Urinary bladder (tissue), 3 donors: ENCODE measurements at regions not wholly inside any gene's neighbourhood (a gene's known extent, or its start where the extent isn't known, plus 50 kb on each side); places are given as distances from the start of the nearest gene placed in this dataset.

ENCODE experiments used
- DNase-seq: peaks from one replicate; pipeline ENCODE4 v3.0.0-alpha.2; 2015; ENCODE audit errors: extremely low spot score
- H3K27ac ChIP-seq: one replicate; pipeline ENCODE4 v1.5.1; 2013; ENCODE audit warnings: low read depth, mild to moderate bottlenecking, moderate library complexity
- H3K36me3 ChIP-seq: one replicate; pipeline ENCODE4 v1.6.1; 2013; ENCODE audit warnings: mild to moderate bottlenecking, moderate library complexity; ENCODE audit not compliant: insufficient read depth
- H3K4me1 ChIP-seq: one replicate; pipeline ENCODE4 v1.6.1; 2013; ENCODE audit warnings: mild to moderate bottlenecking, moderate library complexity; ENCODE audit not compliant: insufficient read depth
- H3K4me3 ChIP-seq: one replicate; pipeline ENCODE4 v1.5.1; 2013; ENCODE audit warnings: low read depth, low read length
- WGBS: extraction: QIAGEN DNeasy Blood & Tissue Kit; methylation state at CpG from one replicate; pipeline ENCODE4 v1.1.7; 2013; 5-methylcytosine and 5-hydroxymethylcytosine counted together
- donor health status: healthy with polysubstance abuse.
- donor health status: healthy.

GRCh38 chr3:118692416-118692815, 342.2 kb downstream of the IGSF11 start:
- H3K36me3 ChIP-seq = no peaks in the 10 kb centered on the region
- WGBS = 81% methylated on average over 1 of the region's 1 CpG
- no peaks in the 10 kb centered on the region for H3K4me1 ChIP-seq
- DNase-seq = no peak
- no peak overlapping the region for H3K27ac ChIP-seq
- H3K4me3 ChIP-seq = no peak overlapping the region

GRCh38 chr3:118705487-118706219, 329.0 kb downstream of the IGSF11 start:
- DNase-seq = no peak
- Histone ChIP-seq H3K4me3 (no peak overlapping the region), H3K27ac (no peak overlapping the region), H3K36me3 (no peaks in the 10 kb centered on the region), H3K4me1 (no peaks in the 10 kb centered on the region)
- 66% methylated on average over 12 of the region's 12 CpGs for WGBS

DNA sequence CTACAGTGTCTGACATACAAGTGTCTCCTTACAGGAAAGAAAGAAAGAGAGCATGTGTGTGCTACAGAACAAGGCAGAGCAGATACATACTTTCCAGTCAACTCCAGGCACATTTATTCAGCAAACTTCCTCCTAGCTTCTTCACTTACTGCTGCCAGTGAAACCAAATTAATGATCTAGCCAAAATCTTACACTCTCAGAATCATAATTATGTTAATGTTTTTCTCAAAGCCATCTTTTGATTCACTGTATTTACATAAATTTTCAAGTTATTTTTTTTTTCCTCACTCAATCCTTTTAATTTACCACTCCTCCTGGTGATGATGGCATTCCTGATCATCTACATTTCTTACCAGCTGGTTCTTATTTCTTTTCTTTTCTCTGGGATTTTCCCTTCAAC, 326.7 kb downstream of the IGSF11 start:
- Histone ChIP-seq H3K4me3 (no peak overlapping the region), H3K36me3 (no peaks in the 10 kb centered on the region), H3K27ac (no peak overlapping the region), H3K4me1 (no peaks in the 10 kb centered on the region)
- no peak for DNase-seq

GRCh38 chr3:118710532-118710931, 324.1 kb downstream of the IGSF11 start:
- WGBS = 90% methylated on average over 2 of the region's 2 CpGs
- H3K4me1 ChIP-seq = no peaks in the 10 kb centered on the region
- no peak for DNase-seq
- H3K27ac ChIP-seq = no peak overlapping the region
- H3K4me3 ChIP-seq = no peak overlapping the region
- H3K36me3 ChIP-seq = no peaks in the 10 kb centered on the region

DNA sequence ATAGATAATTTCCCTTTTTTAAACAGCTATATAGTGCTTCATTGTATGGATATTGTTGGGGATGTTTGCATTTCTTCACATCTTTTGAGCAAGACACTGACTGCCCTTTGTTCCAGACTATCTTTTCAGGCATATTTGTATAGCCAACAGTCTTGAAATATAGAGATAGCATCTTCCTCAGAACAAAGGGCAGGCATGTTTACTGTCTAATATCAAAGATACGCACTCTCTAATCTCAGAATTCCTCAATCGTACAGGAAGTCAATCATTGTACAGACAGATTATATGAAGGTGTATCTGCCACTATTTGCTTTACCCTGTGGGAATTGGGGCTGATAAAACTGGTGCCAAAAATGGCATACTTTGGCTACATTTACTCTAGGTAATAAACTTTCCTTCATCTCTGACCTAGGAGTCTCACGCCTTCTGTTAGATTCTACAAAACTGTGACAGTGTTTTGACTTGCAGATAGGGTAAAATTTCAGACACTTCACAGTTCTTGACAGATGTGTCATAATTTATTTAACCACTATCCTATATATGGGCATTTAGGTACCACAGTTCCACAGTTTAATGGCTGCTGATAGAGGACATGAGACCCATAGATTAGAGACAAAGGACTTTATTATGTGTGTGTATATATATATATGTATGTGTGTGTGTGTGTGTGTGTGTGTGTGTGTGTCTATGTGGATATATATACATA, 321.0 kb downstream of the IGSF11 start:
- DNase-seq = no peak
- no peaks in the 10 kb centered on the region for H3K36me3 ChIP-seq
- no peak overlapping the region for H3K4me3 ChIP-seq
- 69% methylated on average over 3 of the region's 3 CpGs for WGBS
- H3K27ac ChIP-seq = no peak overlapping the region
- H3K4me1 ChIP-seq = no peaks in the 10 kb centered on the region

DNA sequence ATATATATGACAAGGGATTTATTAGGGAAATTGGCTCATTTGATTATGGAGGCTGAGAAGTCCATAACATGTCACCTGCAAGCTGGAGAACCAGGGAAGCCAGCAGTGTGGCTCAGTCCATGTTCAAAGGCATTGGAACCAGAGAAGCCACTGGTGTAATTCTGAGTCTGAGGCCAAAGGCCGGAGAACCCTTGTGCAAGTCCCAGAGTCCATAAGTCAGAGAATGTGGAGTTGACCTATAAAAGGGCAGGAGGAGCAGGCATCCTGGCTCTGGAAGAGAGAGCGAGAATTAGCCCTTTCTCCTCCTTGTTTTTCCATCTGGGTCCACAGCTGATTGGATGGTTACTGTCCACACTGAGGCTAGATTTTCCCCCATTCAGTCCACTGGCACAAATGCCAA, 319.8 kb downstream of the IGSF11 start:
- 93% methylated on average over 2 of the region's 2 CpGs for WGBS
- no peak overlapping the region for H3K27ac ChIP-seq
- no peak for DNase-seq
- no peaks in the 10 kb centered on the region for H3K36me3 ChIP-seq
- no peaks in the 10 kb centered on the region for H3K4me1 ChIP-seq
- H3K4me3 ChIP-seq = no peak overlapping the region

GRCh38 chr3:118729546-118729945, 305.1 kb downstream of the IGSF11 start:
- no peak overlapping the region for H3K4me3 ChIP-seq
- no peak for DNase-seq
- no peaks in the 10 kb centered on the region for H3K4me1 ChIP-seq
- 77% methylated on average over 3 of the region's 3 CpGs for WGBS
- H3K27ac ChIP-seq = no peak overlapping the region
- H3K36me3 ChIP-seq = no peaks in the 10 kb centered on the region

GRCh38 chr3:118734664-118735063, 300.0 kb downstream of the IGSF11 start:
- Histone ChIP-seq H3K4me3 (no peak overlapping the region), H3K4me1 (no peaks in the 10 kb centered on the region), H3K27ac (no peak overlapping the region), H3K36me3 (no peaks in the 10 kb centered on the region)
- no peak for DNase-seq
- 89% methylated on average over 2 of the region's 2 CpGs for WGBS

- Histone ChIP-seq H3K36me3 (no peaks in the 10 kb centered on the region), H3K27ac (no peak overlapping the region), H3K4me3 (no peak overlapping the region), H3K4me1 (no peaks in the 10 kb centered on the region)
- 96% methylated on average over 2 of the region's 2 CpGs for WGBS
- DNase-seq = no peak
Observed at GRCh38 chr3:118736107-118736506, 298.5 kb downstream of the IGSF11 start.

GRCh38 chr3:118740722-118741290, 293.8 kb downstream of the IGSF11 start:
- H3K4me3 ChIP-seq = no peak overlapping the region
- H3K27ac ChIP-seq = no peak overlapping the region
- no peaks in the 10 kb centered on the region for H3K4me1 ChIP-seq
- 95% methylated on average over 2 of the region's 2 CpGs for WGBS
- DNase-seq = no peak
- no peaks in the 10 kb centered on the region for H3K36me3 ChIP-seq

DNA sequence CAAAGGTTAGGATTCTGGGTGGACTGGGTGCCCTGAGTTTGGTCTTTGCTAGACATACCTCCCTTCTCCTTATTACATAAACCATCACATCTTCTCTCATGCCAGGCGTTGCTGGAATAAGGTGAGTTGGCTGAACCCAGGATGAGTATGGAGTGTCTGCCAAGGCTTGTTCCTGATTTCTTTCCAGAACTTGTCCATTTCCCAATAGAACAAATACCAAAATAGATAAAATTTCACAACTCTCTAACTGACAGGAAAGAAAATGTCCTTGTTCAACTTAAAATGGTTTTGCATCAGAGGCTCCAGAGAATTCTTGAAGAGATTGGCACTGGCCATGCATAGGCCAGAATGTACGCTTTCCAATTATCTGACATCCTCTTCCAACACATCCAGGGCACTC, 291.9 kb downstream of the IGSF11 start:
- H3K4me1 ChIP-seq = no peaks in the 10 kb centered on the region
- no peak for DNase-seq
- H3K36me3 ChIP-seq = no peaks in the 10 kb centered on the region
- WGBS = 93% methylated on average over 2 of the region's 2 CpGs
- H3K4me3 ChIP-seq = no peak overlapping the region
- H3K27ac ChIP-seq = no peak overlapping the region

DNA sequence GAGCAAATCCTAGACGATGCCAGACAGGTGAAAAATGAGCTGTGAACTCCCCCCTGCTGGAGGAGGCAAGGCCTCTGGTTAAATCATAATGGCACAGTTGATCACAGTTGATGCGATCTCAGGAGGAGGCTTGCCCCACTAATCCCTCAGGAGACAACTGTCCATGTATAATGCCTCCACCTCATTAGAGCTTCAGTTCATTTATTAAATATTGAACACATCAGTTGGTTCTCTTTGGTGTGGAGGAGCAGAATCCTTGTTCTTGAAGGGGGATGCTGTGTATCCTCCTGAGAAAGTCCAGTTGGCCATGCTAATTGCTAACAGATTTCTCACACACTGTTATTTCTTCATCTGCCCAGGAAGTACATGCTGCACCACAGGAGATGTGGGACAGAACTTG, 290.5 kb downstream of the IGSF11 start:
- no peak for DNase-seq
- WGBS = 75% methylated on average over 2 of the region's 2 CpGs
- no peak overlapping the region for H3K27ac ChIP-seq
- H3K4me1 ChIP-seq = no peaks in the 10 kb centered on the region
- no peak overlapping the region for H3K4me3 ChIP-seq
- no peaks in the 10 kb centered on the region for H3K36me3 ChIP-seq

DNA sequence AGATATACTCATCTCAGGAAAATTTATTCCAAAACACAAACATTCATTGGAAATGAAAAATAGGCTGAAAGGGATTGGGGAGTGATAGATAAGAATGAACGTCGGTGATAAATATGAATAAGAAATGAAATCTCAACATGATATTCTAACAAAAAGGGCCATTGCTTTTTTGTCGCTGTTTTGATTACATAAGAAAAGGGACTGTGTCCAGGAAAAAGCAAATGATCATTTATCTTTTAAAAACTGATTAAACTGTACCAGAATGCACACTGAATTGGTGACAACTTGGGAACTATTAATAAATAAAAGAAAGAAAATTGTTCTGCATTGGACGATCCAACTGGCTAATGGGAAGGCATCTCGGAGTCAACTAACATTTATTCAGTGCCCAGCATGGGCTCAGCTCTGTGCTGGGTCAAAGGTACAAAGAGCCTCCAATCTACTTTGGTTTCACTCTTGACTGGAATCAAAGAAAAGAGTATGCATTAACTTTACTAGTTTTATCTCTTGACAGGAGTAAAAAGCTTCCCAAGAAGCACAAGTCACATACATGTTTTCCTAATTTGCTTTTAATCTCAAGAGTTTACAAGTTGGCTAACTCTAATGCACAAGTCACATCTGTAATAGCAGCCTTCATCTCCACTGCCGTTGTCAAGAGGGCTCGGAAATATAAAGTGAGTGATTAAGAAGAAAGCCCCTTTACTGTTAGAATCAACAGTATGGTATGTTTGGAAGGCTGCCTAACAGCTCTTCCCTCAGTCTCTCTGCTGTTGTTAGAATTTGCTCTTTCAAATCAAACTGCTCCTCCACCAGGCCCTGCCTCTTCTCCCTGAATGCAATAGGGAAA, 280.0 kb downstream of the IGSF11 start:
- Histone ChIP-seq H3K36me3 (no peaks in the 10 kb centered on the region), H3K27ac (no peak overlapping the region), H3K4me1 (no peaks in the 10 kb centered on the region), H3K4me3 (no peak overlapping the region)
- DNase-seq = no peak
- WGBS = 46% methylated on average over 7 of the region's 7 CpGs
